Stomach smooth muscle (tissue), 2 donors: ENCODE measurements at regions not wholly inside any gene's neighbourhood (a gene's known extent, or its start where the extent isn't known, plus 50 kb on each side); places are given as distances from the start of the nearest gene placed in this dataset.

Source experiments
- H3K27ac ChIP-seq: one replicate; pipeline ENCODE4 v1.7.0; 2013; ENCODE audit warnings: mild to moderate bottlenecking, low read length, inconsistent platforms
- H3K27me3 ChIP-seq, 2 donors: one replicate each; pipeline ENCODE4 v1.7.0; 2013; ENCODE audit warnings: low read length in 2 of 2; ENCODE audit not compliant: insufficient read depth in 2 of 2, control insufficient read depth in 1 of 2
- H3K36me3 ChIP-seq, 2 donors: one replicate each; pipeline ENCODE4 v1.7.0; 2013; ENCODE audit warnings: low read length in 2 of 2; ENCODE audit not compliant: control insufficient read depth in 2 of 2, insufficient read depth in 2 of 2
- H3K4me1 ChIP-seq: one replicate; pipeline ENCODE4 v1.7.0; 2013; ENCODE audit warnings: low read length; ENCODE audit not compliant: control insufficient read depth, insufficient read depth
- H3K4me3 ChIP-seq, 2 donors: one replicate each; pipeline ENCODE4 v1.7.0; 2013; ENCODE audit warnings: low read length in 2 of 2
- H3K9ac ChIP-seq, 2 donors: one replicate each; pipeline ENCODE4 v1.7.0; 2013; ENCODE audit warnings: low read length in 2 of 2, mild to moderate bottlenecking in 1 of 2
- H3K9me3 ChIP-seq, 2 donors: one replicate each; pipeline ENCODE4 v1.7.0; 2013; ENCODE audit warnings: low read length in 2 of 2; ENCODE audit not compliant: control insufficient read depth in 2 of 2
- donor health status: healthy.
- donor health status: Pancreatic carcinoma.

- no peak overlapping the region for H3K4me3 ChIP-seq
- no peaks in the 10 kb centered on the region for H3K4me1 ChIP-seq
- H3K9ac ChIP-seq: no peak overlapping the region
- no peaks in the 10 kb centered on the region for H3K27me3 ChIP-seq
- no peaks in the 10 kb centered on the region for H3K36me3 ChIP-seq
- no peaks in the 10 kb centered on the region for H3K9me3 ChIP-seq
- no peak overlapping the region for H3K27ac ChIP-seq
Observed at GRCh38 chr10:58996866-58997265, 179.6 kb upstream of the PHYHIPL start.

GRCh38 chr10:58998924-58999713 is 177.3 kb upstream of the PHYHIPL start:
- Histone ChIP-seq H3K36me3 (no peaks in the 10 kb centered on the region), H3K27me3 (no peaks in the 10 kb centered on the region), H3K27ac (no peak overlapping the region), H3K9ac (no peak overlapping the region), H3K4me1 (no peaks in the 10 kb centered on the region), H3K9me3 (no peaks in the 10 kb centered on the region), H3K4me3 (no peak overlapping the region)

GRCh38 chr10:59000162-59000825 is 176.1 kb upstream of the PHYHIPL start:
- Histone ChIP-seq H3K9ac (no peak overlapping the region), H3K36me3 (no peaks in the 10 kb centered on the region), H3K27me3 (no peaks in the 10 kb centered on the region), H3K9me3 (no peaks in the 10 kb centered on the region), H3K4me1 (no peaks in the 10 kb centered on the region), H3K27ac (no peak overlapping the region), H3K4me3 (no peak overlapping the region)

GRCh38 chr10:59002011-59002410 is 174.4 kb upstream of the PHYHIPL start:
- Histone ChIP-seq H3K9me3 (no peaks in the 10 kb centered on the region), H3K36me3 (no peaks in the 10 kb centered on the region), H3K4me3 (no peak overlapping the region), H3K4me1 (no peaks in the 10 kb centered on the region), H3K27ac (no peak overlapping the region), H3K9ac (no peak overlapping the region), H3K27me3 (no peaks in the 10 kb centered on the region)

- H3K27ac ChIP-seq: no peak overlapping the region
Observed at GRCh38 chr10:59003203-59003602, 173.2 kb upstream of the PHYHIPL start.

GRCh38 chr10:59004392-59004791 is 172.1 kb upstream of the PHYHIPL start:
- Histone ChIP-seq H3K9ac (no peak overlapping the region), H3K27me3 (no peaks in the 10 kb centered on the region), H3K4me3 (no peak overlapping the region), H3K9me3 (no peaks in the 10 kb centered on the region), H3K27ac (no peak overlapping the region), H3K36me3 (no peaks in the 10 kb centered on the region), H3K4me1 (no peaks in the 10 kb centered on the region)

More at GRCh38 chr10:59003203-59003602, 173.2 kb upstream of the PHYHIPL start:
- H3K9ac ChIP-seq: no peak overlapping the region
- no peaks in the 10 kb centered on the region for H3K36me3 ChIP-seq
- no peaks in the 10 kb centered on the region for H3K4me1 ChIP-seq
- no peak overlapping the region for H3K4me3 ChIP-seq
- H3K9me3 ChIP-seq: no peaks in the 10 kb centered on the region
- no peaks in the 10 kb centered on the region for H3K27me3 ChIP-seq

GRCh38 chr10:59006511-59007306 is 169.7 kb upstream of the PHYHIPL start:
- no peaks in the 10 kb centered on the region for H3K36me3 ChIP-seq
- H3K4me1 ChIP-seq: no peaks in the 10 kb centered on the region
- H3K27me3 ChIP-seq: no peaks in the 10 kb centered on the region
- H3K4me3 ChIP-seq: no peak overlapping the region
- H3K9ac ChIP-seq: no peak overlapping the region
- H3K9me3 ChIP-seq: no peaks in the 10 kb centered on the region
- H3K27ac ChIP-seq: no peak overlapping the region

GRCh38 chr10:59007307-59008025 is 169.0 kb upstream of the PHYHIPL start:
- Histone ChIP-seq H3K27me3 (no peaks in the 10 kb centered on the region), H3K9ac (no peak overlapping the region), H3K4me3 (no peak overlapping the region), H3K36me3 (no peaks in the 10 kb centered on the region), H3K9me3 (no peaks in the 10 kb centered on the region), H3K27ac (no peak overlapping the region), H3K4me1 (no peaks in the 10 kb centered on the region)

- H3K27ac ChIP-seq: no peak overlapping the region
- H3K27me3 ChIP-seq: no peaks in the 10 kb centered on the region
- H3K4me1 ChIP-seq: no peaks in the 10 kb centered on the region
- no peak overlapping the region for H3K4me3 ChIP-seq
- H3K9me3 ChIP-seq: no peaks in the 10 kb centered on the region
- H3K9ac ChIP-seq: no peak overlapping the region
- H3K36me3 ChIP-seq: no peaks in the 10 kb centered on the region
Observed at GRCh38 chr10:59008452-59008851, 168.0 kb upstream of the PHYHIPL start.

GRCh38 chr10:59011972-59012632 is 164.3 kb upstream of the PHYHIPL start:
- no peaks in the 10 kb centered on the region for H3K4me1 ChIP-seq
- H3K9ac ChIP-seq: no peak overlapping the region
- no peak overlapping the region for H3K27ac ChIP-seq
- no peak overlapping the region for H3K4me3 ChIP-seq
- H3K9me3 ChIP-seq: no peaks in the 10 kb centered on the region
- no peaks in the 10 kb centered on the region for H3K27me3 ChIP-seq
- no peaks in the 10 kb centered on the region for H3K36me3 ChIP-seq
